NCI-H2227 treated with DMSO at 0.1 percent for 48 hours (cell line): ENCODE measurements at regions not wholly inside any gene's neighbourhood (a gene's known extent, or its start where the extent isn't known, plus 50 kb on each side); places are given as distances from the start of the nearest gene placed in this dataset.
A peak's percentile ranks its signal among the peaks of the same experiment; 100 is the strongest.
"Not testable (repeated sequence)": the region's sequence is repeated elsewhere in the genome, so short reads cannot be mapped to it uniquely, and the experiment has no call there.

Experiments
- DNase-seq: peaks from one replicate; lab custom pipeline; 2025; lab: John Stamatoyannopoulos, UW

- DNase-seq, result no peak
Observed at GRCh38 chr9:30774326-30774725, 1610.1 kb upstream of the ACO1 start.

GRCh38 chr9:30775236-30775635, 1609.2 kb upstream of the ACO1 start:
- no peak for DNase-seq

GRCh38 chr9:30796764-30797163, 1587.7 kb upstream of the ACO1 start:
- peak; percentile 15 for DNase-seq

GRCh38 chr9:30799527-30800101, 1584.8 kb upstream of the ACO1 start:
- no peak for DNase-seq

GRCh38 chr9:30800421-30800820, 1584.0 kb upstream of the ACO1 start:
- no peak for DNase-seq

GRCh38 chr9:30812821-30813220, 1571.6 kb upstream of the ACO1 start:
- DNase-seq, result no peak

GRCh38 chr9:30815585-30815984, 1568.9 kb upstream of the ACO1 start:
- DNase-seq, result no peak

GRCh38 chr9:30845136-30845535, 1539.3 kb upstream of the ACO1 start:
- DNase-seq, result no peak

- DNase-seq, result no peak
Observed at GRCh38 chr9:30846651-30847050, 1537.8 kb upstream of the ACO1 start.

- no peak for DNase-seq
Observed at GRCh38 chr9:30851600-30851999, 1532.8 kb upstream of the ACO1 start.

- no peak for DNase-seq
Observed at GRCh38 chr9:30900706-30901105, 1483.7 kb upstream of the ACO1 start.

- DNase-seq, result peak; percentile 60
Observed at GRCh38 chr9:30913331-30913730, 1471.1 kb upstream of the ACO1 start.

- DNase-seq, result no peak
Observed at GRCh38 chr9:30915451-30915850, 1469.0 kb upstream of the ACO1 start.

- DNase-seq, result no peak
Observed at GRCh38 chr9:30925126-30925525, 1459.3 kb upstream of the ACO1 start.

- DNase-seq, result no peak
Observed at GRCh38 chr9:30925635-30926034, 1458.8 kb upstream of the ACO1 start.

GRCh38 chr9:30928045-30928444, 1456.4 kb upstream of the ACO1 start:
- DNase-seq, result no peak

GRCh38 chr9:30932226-30932625, 1452.2 kb upstream of the ACO1 start:
- no peak for DNase-seq

GRCh38 chr9:30935730-30936129, 1448.7 kb upstream of the ACO1 start:
- no peak for DNase-seq

GRCh38 chr9:30937106-30937505, 1447.3 kb upstream of the ACO1 start:
- DNase-seq, result no peak

- not testable (repeated sequence) for DNase-seq
Observed at GRCh38 chr9:30942852-30943251, 1441.6 kb upstream of the ACO1 start.

GRCh38 chr9:30943446-30944224, 1440.8 kb upstream of the ACO1 start:
- DNase-seq, result no peak

GRCh38 chr9:30944225-30944569, 1440.2 kb upstream of the ACO1 start:
- no peak for DNase-seq

- DNase-seq, result no peak
Observed at GRCh38 chr9:30944741-30945280, 1439.6 kb upstream of the ACO1 start.

- DNase-seq, result no peak
Observed at GRCh38 chr9:30964332-30964731, 1420.1 kb upstream of the ACO1 start.
